Naive B cell (primary cell): ENCODE measurements at regions not wholly inside any gene's neighbourhood (a gene's known extent, or its start where the extent isn't known, plus 50 kb on each side); places are given as distances from the start of the nearest gene placed in this dataset.
A peak's percentile ranks its signal among the peaks of the same experiment; 100 is the strongest.

Experiments
- ATAC-seq, 2 donors: fragments of 150-1000 bp; cut with Tn5 transposase; 2 replicates each; pipeline ENCODE4 v1.10.0; 2021; ENCODE audit warnings: low read depth in 2 of 2, mild to moderate bottlenecking in 2 of 2, moderate library complexity in 2 of 2
- DNase-seq: peaks from one replicate; pipeline ENCODE4 v3.0.0; 2022
- H3K27ac Mint-ChIP-seq, 6 donors: one replicate each; pipeline ENCODE4 v1.8.0; 2020 to 2022; ENCODE audit warnings: mild to moderate bottlenecking in 6 of 6, mixed read lengths in 6 of 6, moderate library complexity in 5 of 6, inconsistent platforms in 2 of 6
- H3K27me3 Mint-ChIP-seq, 3 donors: one replicate each; pipeline ENCODE4 v1.8.0; 2021 to 2022; ENCODE audit warnings: mixed read lengths in 3 of 3, mild to moderate bottlenecking in 1 of 3
- H3K36me3 Mint-ChIP-seq, 2 donors: one replicate each; pipeline ENCODE4 v1.8.0; 2020 to 2022; ENCODE audit warnings: mixed read lengths in 2 of 2, inconsistent platforms in 1 of 2, mild to moderate bottlenecking in 1 of 2
- H3K4me1 Mint-ChIP-seq, 3 donors: one replicate each; pipeline ENCODE4 v1.8.0; 2020 to 2022; ENCODE audit warnings: mixed read lengths in 3 of 3, inconsistent platforms in 1 of 3, mild to moderate bottlenecking in 1 of 3, moderate library complexity in 1 of 3
- H3K4me3 Mint-ChIP-seq, 8 donors: one replicate each; pipeline ENCODE4 v1.8.0; 2020 to 2022; ENCODE audit warnings: mild to moderate bottlenecking in 8 of 8, mixed read lengths in 8 of 8, moderate library complexity in 8 of 8, inconsistent platforms in 2 of 8
- H3K9me3 Mint-ChIP-seq, 7 donors: one replicate each; pipeline ENCODE4 v1.8.0; 2020 to 2022; ENCODE audit warnings: mixed read lengths in 7 of 7, mild to moderate bottlenecking in 5 of 7, inconsistent platforms in 2 of 7, moderate library complexity in 1 of 7

- no peaks in the 10 kb centered on the region for H3K27me3 Mint-ChIP-seq
- peak overlapping the region in 1 of 6 donors; percentile 47 for H3K27ac Mint-ChIP-seq
- peaks cover 17 to 21% of the 10 kb centered on the region in 2 donors for H3K36me3 Mint-ChIP-seq
- H3K4me3 Mint-ChIP-seq, result no peak overlapping the region
- no peaks in the 10 kb centered on the region for H3K9me3 Mint-ChIP-seq
- no peak for DNase-seq
- peaks cover 0 to 7% (median 5%) of the 10 kb centered on the region in 3 donors for H3K4me1 Mint-ChIP-seq
- ATAC-seq, result no peak
Measured at GRCh38 chr5:146254223-146254622, 50.8 kb downstream of the RBM27 start.

GRCh38 chr5:146273109-146273508, 65.5 kb upstream of the POU4F3 start:
- H3K9me3 Mint-ChIP-seq, result no peaks in the 10 kb centered on the region
- DNase-seq (no peak), ATAC-seq (no peak)
- peaks cover 18 to 24% of the 10 kb centered on the region in 2 donors for H3K36me3 Mint-ChIP-seq
- H3K27me3 Mint-ChIP-seq, result no peaks in the 10 kb centered on the region
- no peak overlapping the region for H3K4me3 Mint-ChIP-seq
- H3K4me1 Mint-ChIP-seq, result no peaks in the 10 kb centered on the region
- H3K27ac Mint-ChIP-seq, result no peak overlapping the region

GRCh38 chr5:146283344-146283761, 55.3 kb upstream of the POU4F3 start:
- ATAC-seq (no peak), DNase-seq (no peak)
- Mint-ChIP-seq H3K27me3 (no peaks in the 10 kb centered on the region), H3K4me3 (no peak overlapping the region), H3K9me3 (no peaks in the 10 kb centered on the region), H3K4me1 (no peaks in the 10 kb centered on the region), H3K36me3 (peaks cover 0 to 9% of the 10 kb centered on the region in 2 donors), H3K27ac (peak overlapping the region in 1 of 6 donors; percentile 59)

GRCh38 chr5:146284016-146284415, 54.6 kb upstream of the POU4F3 start:
- no peak for DNase-seq
- ATAC-seq, result no peak
- Mint-ChIP-seq H3K36me3 (peaks cover 0 to 9% of the 10 kb centered on the region in 2 donors), H3K4me3 (no peak overlapping the region), H3K27me3 (no peaks in the 10 kb centered on the region), H3K4me1 (no peaks in the 10 kb centered on the region), H3K9me3 (no peaks in the 10 kb centered on the region), H3K27ac (peak overlapping the region in 2 of 6 donors; percentile 59 to 78)
